Liver (tissue), 8 donors: ENCODE measurements at regions not wholly inside any gene's neighbourhood (a gene's known extent, or its start where the extent isn't known, plus 50 kb on each side); places are given as distances from the start of the nearest gene placed in this dataset.

Experiments used
- DNase-seq: peaks from one replicate; pipeline ENCODE4 v3.0.0-alpha.2; 2017; ENCODE audit warnings: low spot score
- H3K27ac ChIP-seq, 2 donors: one replicate each; pipeline ENCODE4 v1.7.0; 2013; ENCODE audit warnings: inconsistent platforms in 2 of 2, low read length in 2 of 2, control low read depth in 1 of 2, low read depth in 1 of 2, mild to moderate bottlenecking in 1 of 2
- H3K27me3 ChIP-seq, 4 donors: one replicate each; pipeline versions ENCODE4 v1.6.1 to v1.7.0; 2013; ENCODE audit warnings: low read length in 3 of 4, inconsistent platforms in 1 of 4, mild to moderate bottlenecking in 1 of 4, moderate library complexity in 1 of 4; ENCODE audit not compliant: control insufficient read depth in 4 of 4, insufficient read depth in 4 of 4
- H3K36me3 ChIP-seq, 4 donors: one replicate each; pipeline versions ENCODE4 v1.6.1 to v1.7.0; 2013; ENCODE audit warnings: low read length in 3 of 4, mild to moderate bottlenecking in 3 of 4, low read depth in 1 of 4, moderate library complexity in 1 of 4; ENCODE audit not compliant: control insufficient read depth in 4 of 4, insufficient read depth in 3 of 4
- H3K4me1 ChIP-seq, 4 donors: one replicate each; pipeline versions ENCODE4 v1.6.1 to v1.7.0; 2013; ENCODE audit warnings: low read length in 3 of 4, mild to moderate bottlenecking in 3 of 4, moderate library complexity in 1 of 4; ENCODE audit not compliant: control insufficient read depth in 4 of 4, insufficient read depth in 4 of 4
- H3K4me3 ChIP-seq, 3 donors: one replicate each; pipeline versions ENCODE4 v1.6.1 to v1.7.0; 2013; ENCODE audit warnings: low read length in 3 of 3, control low read depth in 1 of 3, low read depth in 1 of 3, mild to moderate bottlenecking in 1 of 3
- H3K9ac ChIP-seq, 2 donors: one replicate each; pipeline ENCODE4 v1.7.0; 2013; ENCODE audit warnings: low read length in 2 of 2, mild to moderate bottlenecking in 2 of 2, moderate library complexity in 2 of 2, control low read depth in 1 of 2, low read depth in 1 of 2
- H3K9me3 ChIP-seq, 4 donors: one replicate each; pipeline versions ENCODE4 v1.6.1 to v1.7.0; 2013; ENCODE audit warnings: low read length in 3 of 4; ENCODE audit not compliant: control insufficient read depth in 4 of 4
- EGR1 ChIP-seq, 2 donors: IDR thresholded peaks; 2 replicates each; pipeline ENCODE4 v1.6.1; 2016 to 2018; ENCODE audit warnings: antibody characterized with exemption in 2 of 2, low read depth in 2 of 2
- FOXA1 ChIP-seq: IDR thresholded peaks from 2 replicates; pipeline ENCODE4 v1.6.1; 2016; ENCODE audit warnings: antibody characterized with exemption
- FOXA2 ChIP-seq: IDR thresholded peaks from 2 replicates; pipeline ENCODE4 v1.6.1; 2016; ENCODE audit warnings: antibody characterized with exemption
- GABPA ChIP-seq, 2 donors: IDR thresholded peaks in 1 of 2; conservative IDR thresholded peaks in 1 of 2; 2 replicates each; pipeline ENCODE4 v1.6.1; 2016; ENCODE audit warnings: antibody characterized with exemption in 2 of 2, mild to moderate bottlenecking in 1 of 2, moderate library complexity in 1 of 2
- HNF4A ChIP-seq, 2 donors: conservative IDR thresholded peaks; 2 replicates each; pipeline ENCODE4 v1.6.1; 2016; ENCODE audit warnings: antibody characterized with exemption in 2 of 2, mild to moderate bottlenecking in 2 of 2
- HNF4G ChIP-seq: IDR thresholded peaks from 2 replicates; pipeline ENCODE4 v1.6.1; 2016; ENCODE audit warnings: antibody characterized with exemption
- JUND ChIP-seq, 2 donors: IDR thresholded peaks; 2 replicates each; pipeline ENCODE4 v1.6.1; 2016; ENCODE audit warnings: antibody characterized with exemption in 2 of 2
- NR2F2 ChIP-seq: IDR thresholded peaks from 2 replicates; pipeline ENCODE4 v1.6.1; 2016; ENCODE audit warnings: antibody characterized with exemption
- RAD21 ChIP-seq, 2 donors: IDR thresholded peaks; 2 replicates each; pipeline ENCODE4 v1.6.1; 2016; ENCODE audit warnings: antibody characterized with exemption in 2 of 2, mild to moderate bottlenecking in 2 of 2
- RXRA ChIP-seq, 2 donors: IDR thresholded peaks; 2 replicates each; pipeline ENCODE4 v1.6.1; 2017 to 2018; ENCODE audit warnings: antibody characterized with exemption in 2 of 2, mild to moderate bottlenecking in 1 of 2
- SP1 ChIP-seq: IDR thresholded peaks from 2 replicates; pipeline ENCODE4 v1.6.1; 2018; ENCODE audit warnings: antibody characterized with exemption, mild to moderate bottlenecking
- TAF1 ChIP-seq: conservative IDR thresholded peaks from 2 replicates; pipeline ENCODE4 v1.6.1; 2016; ENCODE audit warnings: antibody characterized with exemption, mild to moderate bottlenecking
- YY1 ChIP-seq: IDR thresholded peaks from 2 replicates; pipeline ENCODE4 v1.6.1; 2016; ENCODE audit warnings: antibody characterized with exemption, mild to moderate bottlenecking
- WGBS: extraction: QIAGEN DNeasy Blood & Tissue Kit; methylation state at CpG from one replicate; pipeline ENCODE4 v1.1.7; 2013; 5-methylcytosine and 5-hydroxymethylcytosine counted together
- TF ChIP-seq, protein P1 (sequence below): IDR thresholded peaks from 2 replicates; pipeline ENCODE4 v1.6.1; 2016; ENCODE audit warnings: antibody characterized with exemption
- TF ChIP-seq, protein P2 (sequence below): IDR thresholded peaks from 2 replicates; pipeline ENCODE4 v1.6.1; 2016; ENCODE audit warnings: antibody characterized with exemption, mild to moderate bottlenecking
- TF ChIP-seq, protein P3 (sequence below): IDR thresholded peaks from 2 replicates; pipeline ENCODE4 v1.6.1; 2016; ENCODE audit warnings: antibody characterized with exemption
- TF ChIP-seq, protein P4 (sequence below): IDR thresholded peaks from 2 replicates; pipeline ENCODE4 v1.6.1; 2016; ENCODE audit warnings: antibody characterized with exemption
- TF ChIP-seq, protein P5 (sequence below): fragments of 150-350 bp; IDR thresholded peaks from 2 replicates; pipeline ENCODE4 v1.5.1; 2017; ENCODE audit warnings: improper control_type of control experiment, low read depth, low read length; ENCODE audit not compliant: missing input control
- donor health status: healthy.
- donor health status: healthy.
- donor health status: healthy.
- donor health status: healthy.
- donor health status: healthy.

DNA sequence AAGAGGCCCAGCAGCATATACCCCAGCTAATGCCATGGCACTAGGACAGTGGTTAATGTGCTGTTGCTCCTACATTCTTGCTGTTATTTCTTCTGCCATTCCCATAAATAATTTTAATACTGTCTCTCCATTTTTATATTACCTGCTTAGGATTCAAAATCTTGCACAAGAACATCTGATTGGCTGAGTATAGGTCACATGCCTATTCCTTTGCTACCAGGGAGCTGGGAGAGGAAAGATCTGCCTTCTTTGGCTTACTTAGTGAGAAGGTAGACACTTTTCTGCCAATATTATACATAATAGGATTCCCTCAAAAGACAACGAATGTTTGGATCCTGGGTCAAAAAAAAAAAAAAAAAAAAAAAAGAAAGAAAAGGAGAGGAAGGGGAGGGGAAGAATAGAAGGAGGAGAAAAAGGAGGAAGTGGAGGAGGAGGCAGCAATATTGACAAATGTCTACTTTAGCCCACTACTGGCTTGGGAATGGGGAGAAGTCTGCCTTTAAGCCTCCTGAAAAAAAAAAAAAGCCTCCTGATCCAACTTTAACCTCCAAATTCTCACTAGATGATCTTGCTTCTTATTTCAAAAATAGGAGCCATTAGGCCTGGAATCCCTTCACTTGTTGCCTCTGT, 134.5 kb upstream of the HNRNPU start:
- no peaks in the 10 kb centered on the region for H3K9me3 ChIP-seq
- 92% methylated on average over 1 of the region's 1 CpG for WGBS

More for the DNA sequence above, 134.5 kb upstream of the HNRNPU start:
- H3K4me1 ChIP-seq: peaks cover 0 to 8% (median 3%) of the 10 kb centered on the region in 4 donors
- H3K4me3 ChIP-seq: no peak overlapping the region
- H3K27me3 ChIP-seq: no peaks in the 10 kb centered on the region
- H3K9ac ChIP-seq: no peak overlapping the region
- H3K27ac ChIP-seq: no peak overlapping the region
- H3K36me3 ChIP-seq: no peaks in the 10 kb centered on the region
- TF ChIP-seq RAD21 (IDR thresholded peaks at IDR 0.05): no peak
- TF ChIP-seq, protein P1, sequence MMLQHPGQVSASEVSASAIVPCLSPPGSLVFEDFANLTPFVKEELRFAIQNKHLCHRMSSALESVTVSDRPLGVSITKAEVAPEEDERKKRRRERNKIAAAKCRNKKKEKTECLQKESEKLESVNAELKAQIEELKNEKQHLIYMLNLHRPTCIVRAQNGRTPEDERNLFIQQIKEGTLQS: no peak
- TF ChIP-seq SP1: no peak
- no peak for TF ChIP-seq JUND (IDR thresholded peaks at IDR 0.05)
- no peak for TF ChIP-seq FOXA2
- TF ChIP-seq, protein P2, sequence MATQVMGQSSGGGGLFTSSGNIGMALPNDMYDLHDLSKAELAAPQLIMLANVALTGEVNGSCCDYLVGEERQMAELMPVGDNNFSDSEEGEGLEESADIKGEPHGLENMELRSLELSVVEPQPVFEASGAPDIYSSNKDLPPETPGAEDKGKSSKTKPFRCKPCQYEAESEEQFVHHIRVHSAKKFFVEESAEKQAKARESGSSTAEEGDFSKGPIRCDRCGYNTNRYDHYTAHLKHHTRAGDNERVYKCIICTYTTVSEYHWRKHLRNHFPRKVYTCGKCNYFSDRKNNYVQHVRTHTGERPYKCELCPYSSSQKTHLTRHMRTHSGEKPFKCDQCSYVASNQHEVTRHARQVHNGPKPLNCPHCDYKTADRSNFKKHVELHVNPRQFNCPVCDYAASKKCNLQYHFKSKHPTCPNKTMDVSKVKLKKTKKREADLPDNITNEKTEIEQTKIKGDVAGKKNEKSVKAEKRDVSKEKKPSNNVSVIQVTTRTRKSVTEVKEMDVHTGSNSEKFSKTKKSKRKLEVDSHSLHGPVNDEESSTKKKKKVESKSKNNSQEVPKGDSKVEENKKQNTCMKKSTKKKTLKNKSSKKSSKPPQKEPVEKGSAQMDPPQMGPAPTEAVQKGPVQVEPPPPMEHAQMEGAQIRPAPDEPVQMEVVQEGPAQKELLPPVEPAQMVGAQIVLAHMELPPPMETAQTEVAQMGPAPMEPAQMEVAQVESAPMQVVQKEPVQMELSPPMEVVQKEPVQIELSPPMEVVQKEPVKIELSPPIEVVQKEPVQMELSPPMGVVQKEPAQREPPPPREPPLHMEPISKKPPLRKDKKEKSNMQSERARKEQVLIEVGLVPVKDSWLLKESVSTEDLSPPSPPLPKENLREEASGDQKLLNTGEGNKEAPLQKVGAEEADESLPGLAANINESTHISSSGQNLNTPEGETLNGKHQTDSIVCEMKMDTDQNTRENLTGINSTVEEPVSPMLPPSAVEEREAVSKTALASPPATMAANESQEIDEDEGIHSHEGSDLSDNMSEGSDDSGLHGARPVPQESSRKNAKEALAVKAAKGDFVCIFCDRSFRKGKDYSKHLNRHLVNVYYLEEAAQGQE: no peak
- TF ChIP-seq TAF1: no peak
- TF ChIP-seq, protein P3, sequence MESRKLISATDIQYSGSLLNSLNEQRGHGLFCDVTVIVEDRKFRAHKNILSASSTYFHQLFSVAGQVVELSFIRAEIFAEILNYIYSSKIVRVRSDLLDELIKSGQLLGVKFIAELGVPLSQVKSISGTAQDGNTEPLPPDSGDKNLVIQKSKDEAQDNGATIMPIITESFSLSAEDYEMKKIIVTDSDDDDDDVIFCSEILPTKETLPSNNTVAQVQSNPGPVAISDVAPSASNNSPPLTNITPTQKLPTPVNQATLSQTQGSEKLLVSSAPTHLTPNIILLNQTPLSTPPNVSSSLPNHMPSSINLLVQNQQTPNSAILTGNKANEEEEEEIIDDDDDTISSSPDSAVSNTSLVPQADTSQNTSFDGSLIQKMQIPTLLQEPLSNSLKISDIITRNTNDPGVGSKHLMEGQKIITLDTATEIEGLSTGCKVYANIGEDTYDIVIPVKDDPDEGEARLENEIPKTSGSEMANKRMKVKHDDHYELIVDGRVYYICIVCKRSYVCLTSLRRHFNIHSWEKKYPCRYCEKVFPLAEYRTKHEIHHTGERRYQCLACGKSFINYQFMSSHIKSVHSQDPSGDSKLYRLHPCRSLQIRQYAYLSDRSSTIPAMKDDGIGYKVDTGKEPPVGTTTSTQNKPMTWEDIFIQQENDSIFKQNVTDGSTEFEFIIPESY: no peak
- TF ChIP-seq, protein P4, sequence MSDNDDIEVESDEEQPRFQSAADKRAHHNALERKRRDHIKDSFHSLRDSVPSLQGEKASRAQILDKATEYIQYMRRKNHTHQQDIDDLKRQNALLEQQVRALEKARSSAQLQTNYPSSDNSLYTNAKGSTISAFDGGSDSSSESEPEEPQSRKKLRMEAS: no peak
- TF ChIP-seq HNF4G: no peak
- TF ChIP-seq, protein P5, sequence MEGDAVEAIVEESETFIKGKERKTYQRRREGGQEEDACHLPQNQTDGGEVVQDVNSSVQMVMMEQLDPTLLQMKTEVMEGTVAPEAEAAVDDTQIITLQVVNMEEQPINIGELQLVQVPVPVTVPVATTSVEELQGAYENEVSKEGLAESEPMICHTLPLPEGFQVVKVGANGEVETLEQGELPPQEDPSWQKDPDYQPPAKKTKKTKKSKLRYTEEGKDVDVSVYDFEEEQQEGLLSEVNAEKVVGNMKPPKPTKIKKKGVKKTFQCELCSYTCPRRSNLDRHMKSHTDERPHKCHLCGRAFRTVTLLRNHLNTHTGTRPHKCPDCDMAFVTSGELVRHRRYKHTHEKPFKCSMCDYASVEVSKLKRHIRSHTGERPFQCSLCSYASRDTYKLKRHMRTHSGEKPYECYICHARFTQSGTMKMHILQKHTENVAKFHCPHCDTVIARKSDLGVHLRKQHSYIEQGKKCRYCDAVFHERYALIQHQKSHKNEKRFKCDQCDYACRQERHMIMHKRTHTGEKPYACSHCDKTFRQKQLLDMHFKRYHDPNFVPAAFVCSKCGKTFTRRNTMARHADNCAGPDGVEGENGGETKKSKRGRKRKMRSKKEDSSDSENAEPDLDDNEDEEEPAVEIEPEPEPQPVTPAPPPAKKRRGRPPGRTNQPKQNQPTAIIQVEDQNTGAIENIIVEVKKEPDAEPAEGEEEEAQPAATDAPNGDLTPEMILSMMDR: no peak
- no peak for TF ChIP-seq RXRA (IDR thresholded peaks at IDR 0.05)
- no peak for TF ChIP-seq NR2F2
- no peak for TF ChIP-seq GABPA (IDR thresholded peaks at IDR 0.05 in 1 of 2, conservative IDR thresholded peaks at IDR 0.05 in 1 of 2)
- no peak for TF ChIP-seq EGR1 (IDR thresholded peaks at IDR 0.05; ENCODE audit: low read depth in 2 of 2)
- TF ChIP-seq HNF4A (conservative IDR thresholded peaks at IDR 0.05): no peak
- TF ChIP-seq YY1: no peak
- no peak for TF ChIP-seq FOXA1
- no peak for DNase-seq
